ENCODE measurements at regions not wholly inside any gene's neighbourhood (a gene's known extent, or its start where the extent isn't known, plus 50 kb on each side); places are given as distances from the start of the nearest gene placed in this dataset.

DNA sequence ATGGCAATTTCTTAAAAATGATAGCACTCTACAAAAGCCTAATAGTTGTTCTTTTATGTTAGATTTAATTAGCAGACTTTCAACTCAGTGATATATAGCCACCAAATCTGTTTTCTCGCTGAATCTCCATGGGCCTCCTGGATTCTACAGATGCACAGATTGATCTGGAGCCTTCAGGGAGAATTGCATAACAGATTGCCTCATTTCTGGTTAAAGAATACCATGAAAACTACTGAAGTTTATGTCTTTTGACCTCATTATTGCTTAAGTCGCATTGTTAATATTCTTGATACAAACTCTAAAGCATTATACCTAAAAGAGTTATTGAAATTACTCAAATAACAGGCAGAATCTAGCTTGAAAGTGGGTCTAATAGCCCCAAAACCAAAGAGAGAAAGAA lies 53.7 kb upstream of the PRR20A start:
- TF ChIP-seq, protein P1, sequence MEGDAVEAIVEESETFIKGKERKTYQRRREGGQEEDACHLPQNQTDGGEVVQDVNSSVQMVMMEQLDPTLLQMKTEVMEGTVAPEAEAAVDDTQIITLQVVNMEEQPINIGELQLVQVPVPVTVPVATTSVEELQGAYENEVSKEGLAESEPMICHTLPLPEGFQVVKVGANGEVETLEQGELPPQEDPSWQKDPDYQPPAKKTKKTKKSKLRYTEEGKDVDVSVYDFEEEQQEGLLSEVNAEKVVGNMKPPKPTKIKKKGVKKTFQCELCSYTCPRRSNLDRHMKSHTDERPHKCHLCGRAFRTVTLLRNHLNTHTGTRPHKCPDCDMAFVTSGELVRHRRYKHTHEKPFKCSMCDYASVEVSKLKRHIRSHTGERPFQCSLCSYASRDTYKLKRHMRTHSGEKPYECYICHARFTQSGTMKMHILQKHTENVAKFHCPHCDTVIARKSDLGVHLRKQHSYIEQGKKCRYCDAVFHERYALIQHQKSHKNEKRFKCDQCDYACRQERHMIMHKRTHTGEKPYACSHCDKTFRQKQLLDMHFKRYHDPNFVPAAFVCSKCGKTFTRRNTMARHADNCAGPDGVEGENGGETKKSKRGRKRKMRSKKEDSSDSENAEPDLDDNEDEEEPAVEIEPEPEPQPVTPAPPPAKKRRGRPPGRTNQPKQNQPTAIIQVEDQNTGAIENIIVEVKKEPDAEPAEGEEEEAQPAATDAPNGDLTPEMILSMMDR (IDR thresholded peaks at IDR 0.05; ENCODE audit: control extremely low read depth, extremely low read depth, low read depth, missing control alignments), result no peak
- no peak for DNase-seq (ENCODE audit: extremely low spot score)
- CTCF ChIA-PET, result interaction anchor here (1.2 kb wide), 2 partner anchors 13 to 19 kb away, joined by 3 read pairs; no protein-coding TSS in a partner anchor
- POLR2A ChIA-PET, result no interaction called here
